DND-41 (cell line): ENCODE measurements at regions not wholly inside any gene's neighbourhood (a gene's known extent, or its start where the extent isn't known, plus 50 kb on each side); places are given as distances from the start of the nearest gene placed in this dataset.

Experiments used
- EZH2 ChIP-seq: IDR thresholded peaks from 3 replicates; pipeline ENCODE4 v1.6.1; 2012; ENCODE audit warnings: borderline replicate concordance, low read depth, mild to moderate bottlenecking, moderate library complexity, low read length, inconsistent platforms; ENCODE audit not compliant: severe bottlenecking
- TF ChIP-seq, protein P1 (sequence below): IDR thresholded peaks from 2 replicates; pipeline ENCODE4 v1.5.1; 2012; ENCODE audit warnings: borderline replicate concordance, low read length, moderate library complexity, mild to moderate bottlenecking; ENCODE audit not compliant: poor library complexity, severe bottlenecking; ENCODE audit errors: extremely low read depth

DNA sequence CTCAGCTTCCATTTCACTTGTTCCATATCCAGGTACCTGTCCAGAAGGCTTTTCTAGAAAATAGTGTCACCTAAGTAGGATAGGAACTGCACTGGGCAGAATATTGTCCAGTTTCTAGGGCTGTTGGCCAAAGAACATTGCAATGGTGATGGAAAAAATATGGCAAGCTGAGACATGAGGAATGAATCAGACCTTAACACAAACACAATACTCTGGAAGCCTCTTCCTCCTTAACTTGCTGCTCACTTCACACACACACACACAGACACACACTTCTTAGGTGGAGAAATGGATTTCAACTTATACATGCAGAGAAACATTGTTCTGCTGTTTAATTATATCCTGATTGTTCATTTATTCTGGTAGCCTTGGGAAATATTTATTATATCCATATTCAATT lies 203.0 kb upstream of the RGS17 start:
- TF ChIP-seq, protein P1, sequence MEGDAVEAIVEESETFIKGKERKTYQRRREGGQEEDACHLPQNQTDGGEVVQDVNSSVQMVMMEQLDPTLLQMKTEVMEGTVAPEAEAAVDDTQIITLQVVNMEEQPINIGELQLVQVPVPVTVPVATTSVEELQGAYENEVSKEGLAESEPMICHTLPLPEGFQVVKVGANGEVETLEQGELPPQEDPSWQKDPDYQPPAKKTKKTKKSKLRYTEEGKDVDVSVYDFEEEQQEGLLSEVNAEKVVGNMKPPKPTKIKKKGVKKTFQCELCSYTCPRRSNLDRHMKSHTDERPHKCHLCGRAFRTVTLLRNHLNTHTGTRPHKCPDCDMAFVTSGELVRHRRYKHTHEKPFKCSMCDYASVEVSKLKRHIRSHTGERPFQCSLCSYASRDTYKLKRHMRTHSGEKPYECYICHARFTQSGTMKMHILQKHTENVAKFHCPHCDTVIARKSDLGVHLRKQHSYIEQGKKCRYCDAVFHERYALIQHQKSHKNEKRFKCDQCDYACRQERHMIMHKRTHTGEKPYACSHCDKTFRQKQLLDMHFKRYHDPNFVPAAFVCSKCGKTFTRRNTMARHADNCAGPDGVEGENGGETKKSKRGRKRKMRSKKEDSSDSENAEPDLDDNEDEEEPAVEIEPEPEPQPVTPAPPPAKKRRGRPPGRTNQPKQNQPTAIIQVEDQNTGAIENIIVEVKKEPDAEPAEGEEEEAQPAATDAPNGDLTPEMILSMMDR = no peak
- TF ChIP-seq EZH2 = no peak
